NCI-H2107 (cell line): ENCODE measurements at regions not wholly inside any gene's neighbourhood (a gene's known extent, or its start where the extent isn't known, plus 50 kb on each side); places are given as distances from the start of the nearest gene placed in this dataset.
"Not testable (repeated sequence)": the region's sequence is repeated elsewhere in the genome, so short reads cannot be mapped to it uniquely, and the experiment has no call there.

ENCODE experiments used
- DNase-seq: peaks from one replicate; lab custom pipeline; 2025; lab: John Stamatoyannopoulos, UW

- no peak for DNase-seq
Observed at GRCh38 chr7:130849604-130850003, 115.6 kb upstream of the KLF14 start.

- no peak for DNase-seq
Observed at GRCh38 chr7:130850956-130851355, 116.9 kb upstream of the KLF14 start.

GRCh38 chr7:130852867-130853266, 118.9 kb upstream of the KLF14 start:
- DNase-seq: no peak

GRCh38 chr7:130853503-130854279, 119.7 kb upstream of the KLF14 start:
- no peak for DNase-seq

GRCh38 chr7:130854481-130854880, 120.5 kb upstream of the KLF14 start:
- DNase-seq: no peak

GRCh38 chr7:130856866-130857265, 122.9 kb upstream of the KLF14 start:
- no peak for DNase-seq

GRCh38 chr7:130860832-130861231, 126.8 kb upstream of the KLF14 start:
- not testable (repeated sequence) for DNase-seq

GRCh38 chr7:130865408-130866236, 131.6 kb upstream of the KLF14 start:
- DNase-seq: no peak

- DNase-seq: no peak
Observed at GRCh38 chr7:130867039-130867438, 133.0 kb upstream of the KLF14 start.

GRCh38 chr7:130867581-130868136, 133.7 kb upstream of the KLF14 start:
- DNase-seq: no peak

- no peak for DNase-seq
Observed at GRCh38 chr7:130868139-130868538, 134.1 kb upstream of the KLF14 start.

- DNase-seq: no peak
Observed at GRCh38 chr7:130869918-130870317, 135.9 kb upstream of the KLF14 start.

- DNase-seq: no peak
Observed at GRCh38 chr7:130872341-130872740, 138.3 kb upstream of the KLF14 start.

- DNase-seq: no peak
Observed at GRCh38 chr7:130872756-130873448, 138.9 kb upstream of the KLF14 start.

- no peak for DNase-seq
Observed at GRCh38 chr7:130874071-130874915, 140.3 kb upstream of the KLF14 start.

GRCh38 chr7:130875265-130875741, 141.3 kb upstream of the KLF14 start:
- DNase-seq: peak; percentile 22

- no peak for DNase-seq
Observed at GRCh38 chr7:130875901-130876300, 141.9 kb upstream of the KLF14 start.

GRCh38 chr7:130877236-130877990, 143.4 kb upstream of the KLF14 start:
- DNase-seq: no peak

- DNase-seq: no peak
Observed at GRCh38 chr7:130877991-130878305, 143.9 kb upstream of the KLF14 start.

- no peak for DNase-seq
Observed at GRCh38 chr7:130878785-130879184, 144.8 kb upstream of the KLF14 start.

GRCh38 chr7:130879191-130879590, 145.2 kb upstream of the KLF14 start:
- DNase-seq: no peak
